Psoas muscle (tissue), 7 donors: ENCODE measurements at regions not wholly inside any gene's neighbourhood (a gene's known extent, or its start where the extent isn't known, plus 50 kb on each side); places are given as distances from the start of the nearest gene placed in this dataset.
"Not testable (repeated sequence)": the region's sequence is repeated elsewhere in the genome, so short reads cannot be mapped to it uniquely, and the experiment has no call there.

ENCODE experiments used
- ATAC-seq, 4 donors: fragments of 200-7000 bp; cut with Tn5 transposase; one replicate each; pipeline ENCODE4 v1.9.1; 2020; ENCODE audit warnings: moderate library complexity in 3 of 4, mild to moderate bottlenecking in 2 of 4
- DNase-seq, 2 donors: peaks; one replicate each; pipeline ENCODE4 v3.0.0-alpha.2; 2020
- H3K27ac ChIP-seq: fragments of 200-600 bp; one replicate; pipeline ENCODE4 v1.8.0; 2022
- H3K27me3 ChIP-seq, 3 donors: fragments of 200-600 bp in 1 of 3; one replicate each; pipeline versions ENCODE4 v1.6.1 to v1.8.0; 2013 to 2022; ENCODE audit warnings: low read length in 2 of 3, mild to moderate bottlenecking in 2 of 3, moderate library complexity in 1 of 3; ENCODE audit not compliant: insufficient read depth in 3 of 3
- H3K36me3 ChIP-seq, 2 donors: fragments of 200-600 bp in 1 of 2; one replicate each; pipeline versions ENCODE4 v1.6.1 to v1.8.0; 2013 to 2022; ENCODE audit warnings: low read depth in 1 of 2, mild to moderate bottlenecking in 1 of 2, moderate library complexity in 1 of 2; ENCODE audit not compliant: insufficient read depth in 1 of 2
- H3K4me1 ChIP-seq: fragments of 200-600 bp; one replicate; pipeline ENCODE4 v1.8.0; 2022
- H3K4me3 ChIP-seq: fragments of 200-600 bp; one replicate; pipeline ENCODE4 v1.8.0; 2022; ENCODE audit warnings: mild to moderate bottlenecking
- H3K9me3 ChIP-seq: fragments of 200-600 bp; one replicate; pipeline ENCODE4 v1.8.0; 2022
- CTCF ChIP-seq: fragments of 200-600 bp; IDR thresholded peaks from one replicate; pipeline ENCODE4 v1.8.0; 2022; ENCODE audit warnings: antibody characterized with exemption
- WGBS, 3 donors: extraction: QIAGEN DNeasy Blood & Tissue Kit; methylation state at CpG; one replicate each; pipeline versions ENCODE4 v1.1.6 to v1.1.7; 2013; 5-methylcytosine and 5-hydroxymethylcytosine counted together
- intact Hi-C, 2 donors: fragments of 100-400 bp; cut with DNase I; formaldehyde crosslinking; loops; one replicate each; pipeline versions ENCODE4 v1.11.0 to v1.14.2; 2022
- donor health status: healthy with polysubstance abuse.
- donor health status: DM: no; HTN: no; CAD: no; lungs with moderate emphysema.
- donor health status: Bipolar disorder and iron deficiency.
- donor health status: healthy.
- donor health status: DM: yes; HTN: yes; CAD: no.
- donor health status: DM: no; HTN: no; CAD: no.
- donor health status: DM: yes; HTN: yes; CAD: no.

- no peak overlapping the region for H3K4me3 ChIP-seq
- no peaks in the 10 kb centered on the region for H3K36me3 ChIP-seq
- H3K4me1 ChIP-seq: no peaks in the 10 kb centered on the region
- 38 to 53% (median 43%) methylated on average over 2 of the region's 2 CpGs for WGBS, 3 donors
- TF ChIP-seq CTCF: no peak
- no peak overlapping the region for H3K27ac ChIP-seq
- no peaks in the 10 kb centered on the region for H3K9me3 ChIP-seq
- intact Hi-C loops: no loop called here
- no peak for DNase-seq
- H3K27me3 ChIP-seq: no peaks in the 10 kb centered on the region
- ATAC-seq: no peak
Measured at GRCh38 chr3:71926262-71926600, 141.3 kb upstream of the PROK2 start.

- ATAC-seq, H3K36me3 ChIP-seq, H3K4me3 ChIP-seq, DNase-seq, H3K27ac ChIP-seq, intact Hi-C loops, H3K4me1 ChIP-seq, H3K27me3 ChIP-seq, H3K9me3 ChIP-seq: not testable (repeated sequence)
- WGBS, 3 donors: 80 to 89% (median 86%) methylated on average over 12 of the region's 13 CpGs
Measured at GRCh38 chr3:71925511-71926261, 140.7 kb upstream of the PROK2 start.

GRCh38 chr3:71924721-71925120 lies 139.8 kb upstream of the PROK2 start:
- Histone ChIP-seq H3K27me3 (peaks cover 0 to 2% (median 0%) of the 10 kb centered on the region in 3 donors), H3K4me1 (no peaks in the 10 kb centered on the region), H3K27ac (no peak overlapping the region), H3K9me3 (no peaks in the 10 kb centered on the region), H3K4me3 (no peak overlapping the region), H3K36me3 (no peaks in the 10 kb centered on the region)
- intact Hi-C loops: no loop called here
- WGBS, 3 donors: 63 to 83% (median 68%) methylated on average over 2 of the region's 2 CpGs
- no peak for DNase-seq
- no peak for TF ChIP-seq CTCF
- ATAC-seq: no peak

GRCh38 chr3:71921036-71921435 lies 136.1 kb upstream of the PROK2 start:
- Histone ChIP-seq H3K36me3 (no peaks in the 10 kb centered on the region), H3K4me1 (no peaks in the 10 kb centered on the region), H3K27me3 (peaks cover 0 to 4% (median 0%) of the 10 kb centered on the region in 3 donors), H3K4me3 (no peak overlapping the region), H3K9me3 (no peaks in the 10 kb centered on the region), H3K27ac (no peak overlapping the region)
- no peak for TF ChIP-seq CTCF
- intact Hi-C loops: no loop called here
- no peak for ATAC-seq
- DNase-seq: no peak
- WGBS, 3 donors: 72 to 93% (median 81%) methylated on average over 1 of the region's 1 CpG

- Histone ChIP-seq H3K4me3 (no peak overlapping the region), H3K9me3 (no peaks in the 10 kb centered on the region), H3K27ac (no peak overlapping the region), H3K4me1 (no peaks in the 10 kb centered on the region), H3K36me3 (no peaks in the 10 kb centered on the region), H3K27me3 (peaks cover 0 to 4% (median 0%) of the 10 kb centered on the region in 3 donors)
- DNase-seq (no peak), ATAC-seq (no peak)
- no peak for TF ChIP-seq CTCF
- intact Hi-C loops: no loop called here
- WGBS, 3 donors: 63 to 70% (median 65%) methylated on average over 3 of the region's 3 CpGs
Measured at GRCh38 chr3:71919572-71919971, 134.6 kb upstream of the PROK2 start.
